AG08396 (cell line): ENCODE measurements at regions not wholly inside any gene's neighbourhood (a gene's known extent, or its start where the extent isn't known, plus 50 kb on each side); places are given as distances from the start of the nearest gene placed in this dataset.
"Not testable (repeated sequence)": the region's sequence is repeated elsewhere in the genome, so short reads cannot be mapped to it uniquely, and the experiment has no call there.

Source experiments
- DNase-seq: peaks from one replicate; pipeline ENCODE4 v3.0.0; 2012; ENCODE audit warnings: low spot score, mixed read lengths

GRCh38 chr5:12658871-12659446 is 754.7 kb upstream of the CTNND2 start:
- no peak for DNase-seq

GRCh38 chr5:12657914-12658474 is 753.7 kb upstream of the CTNND2 start:
- DNase-seq: not testable (repeated sequence)

GRCh38 chr5:12655675-12656074 is 751.4 kb upstream of the CTNND2 start:
- no peak for DNase-seq

GRCh38 chr5:12652201-12652600 is 748.0 kb upstream of the CTNND2 start:
- DNase-seq: no peak

- DNase-seq: no peak
Observed at GRCh38 chr5:12648558-12648957, 744.3 kb upstream of the CTNND2 start.

- no peak for DNase-seq
Observed at GRCh38 chr5:12647613-12648012, 743.4 kb upstream of the CTNND2 start.

GRCh38 chr5:12645582-12645981 is 741.3 kb upstream of the CTNND2 start:
- no peak for DNase-seq

- no peak for DNase-seq
Observed at GRCh38 chr5:12636209-12636608, 732.0 kb upstream of the CTNND2 start.

- no peak for DNase-seq
Observed at GRCh38 chr5:12626556-12626955, 722.3 kb upstream of the CTNND2 start.

GRCh38 chr5:12625667-12626263 is 721.5 kb upstream of the CTNND2 start:
- DNase-seq: no peak

GRCh38 chr5:12624776-12625560 is 720.7 kb upstream of the CTNND2 start:
- no peak for DNase-seq

- no peak for DNase-seq
Observed at GRCh38 chr5:12623408-12623807, 719.2 kb upstream of the CTNND2 start.

GRCh38 chr5:12616093-12616492 is 711.8 kb upstream of the CTNND2 start:
- no peak for DNase-seq

GRCh38 chr5:12615141-12615820 is 711.0 kb upstream of the CTNND2 start:
- no peak for DNase-seq

GRCh38 chr5:12614608-12615007 is 710.4 kb upstream of the CTNND2 start:
- no peak for DNase-seq

GRCh38 chr5:12611132-12611531 is 706.9 kb upstream of the CTNND2 start:
- DNase-seq: no peak

GRCh38 chr5:12607817-12608216 is 703.6 kb upstream of the CTNND2 start:
- not testable (repeated sequence) for DNase-seq

- DNase-seq: no peak
Observed at GRCh38 chr5:12592228-12592627, 688.0 kb upstream of the CTNND2 start.

- DNase-seq: no peak
Observed at GRCh38 chr5:12586406-12586805, 682.2 kb upstream of the CTNND2 start.

GRCh38 chr5:12578803-12579202 is 674.6 kb upstream of the CTNND2 start:
- not testable (repeated sequence) for DNase-seq

- not testable (repeated sequence) for DNase-seq
Observed at GRCh38 chr5:12576953-12577352, 672.7 kb upstream of the CTNND2 start.

GRCh38 chr5:12574298-12575093 is 670.2 kb upstream of the CTNND2 start:
- DNase-seq: not testable (repeated sequence)
